PC-9 (cell line): ENCODE measurements at regions not wholly inside any gene's neighbourhood (a gene's known extent, or its start where the extent isn't known, plus 50 kb on each side); places are given as distances from the start of the nearest gene placed in this dataset.

Experiments used
- BruUV-seq: library from RNA; stranded (reverse); fragments of 400-500 nt; replicated peaks from 2 replicates; lab custom pipeline; 2021; lab: Mats Ljungman, UMichigan
- CTCF ChIA-PET: fragments of 300-600 bp; sonication (Branson Sonifier 250); formaldehyde crosslinking; loops from one replicate; lab custom pipeline; 2022; ENCODE audit warnings: antibody characterized with exemption; lab: Charles Lee
- POLR2A ChIA-PET: fragments of 300-600 bp; sonication (Branson Sonifier 250); formaldehyde crosslinking; loops from one replicate; lab custom pipeline; 2022; ENCODE audit warnings: antibody characterized with exemption; ENCODE audit not compliant: unreplicated experiment; lab: Charles Lee
- DNase-seq, 2 experiments: peaks; one replicate each; pipeline versions ENCODE4 v3.0.0 to v3.0.0-alpha.2; 2015 to 2022; ENCODE audit warnings: mixed read lengths in 1 of 2
- H2AFZ ChIP-seq: fragments of 200-600 bp; sonication (generic); 2 replicates; pipeline ENCODE4 v1.8.1; 2017; ENCODE audit warnings: antibody characterized with exemption
- H3F3A ChIP-seq: fragments of 200-600 bp; sonication (generic); 2 replicates; pipeline ENCODE4 v1.8.1; 2017; ENCODE audit warnings: antibody characterized with exemption, mild to moderate bottlenecking, low read depth; ENCODE audit not compliant: insufficient read depth
- H3K27ac ChIP-seq: fragments of 200-600 bp; sonication (generic); 2 replicates; pipeline ENCODE4 v1.6.1; 2016; ENCODE audit warnings: mixed run types
- H3K27me3 ChIP-seq: fragments of 200-600 bp; sonication (generic); 2 replicates; pipeline ENCODE4 v1.6.1; 2016; ENCODE audit warnings: low read depth, mixed run types; ENCODE audit not compliant: insufficient read depth
- H3K36me3 ChIP-seq: fragments of 200-600 bp; sonication (generic); 2 replicates; pipeline ENCODE4 v1.6.1; 2016; ENCODE audit warnings: low read depth, mixed run types
- H3K4me1 ChIP-seq: fragments of 200-600 bp; sonication (generic); replicated peaks from 2 replicates; pipeline ENCODE4 v1.6.1; 2016; ENCODE audit warnings: mixed run types; ENCODE audit not compliant: insufficient read depth
- H3K4me2 ChIP-seq: fragments of 200-600 bp; sonication (generic); 2 replicates; pipeline ENCODE4 v1.6.1; 2017; ENCODE audit warnings: mixed run types
- H3K4me3 ChIP-seq: fragments of 200-600 bp; sonication (generic); 2 replicates; pipeline ENCODE4 v1.6.1; 2016; ENCODE audit warnings: mixed run types
- H3K79me2 ChIP-seq: fragments of 200-600 bp; sonication (generic); 2 replicates; pipeline ENCODE4 v1.6.1; 2017; ENCODE audit warnings: low read depth, mixed run types
- H3K9me2 ChIP-seq: fragments of 200-600 bp; sonication (generic); 2 replicates; pipeline ENCODE4 v1.8.1; 2017; ENCODE audit warnings: mild to moderate bottlenecking; ENCODE audit not compliant: insufficient read depth
- H3K9me3 ChIP-seq: fragments of 200-600 bp; sonication (generic); 2 replicates; pipeline ENCODE4 v1.8.1; 2016; ENCODE audit warnings: low read depth; ENCODE audit not compliant: insufficient read depth
- H4K20me1 ChIP-seq: fragments of 200-600 bp; sonication (generic); 2 replicates; pipeline ENCODE4 v1.8.1; 2017; ENCODE audit not compliant: insufficient read depth
- CTCF ChIP-seq: fragments of 200-600 bp; sonication (generic); conservative IDR thresholded peaks from 2 replicates; pipeline ENCODE4 v1.6.1; 2017; ENCODE audit warnings: mixed run types, antibody characterized with exemption, mild to moderate bottlenecking, moderate library complexity
- EZH2 ChIP-seq: fragments of 200-600 bp; sonication (generic); IDR thresholded peaks from 2 replicates; pipeline ENCODE4 v1.8.0; 2017; ENCODE audit warnings: antibody characterized with exemption, low read depth
- intact Hi-C: fragments of 100-400 bp; cut with micrococcal nuclease; formaldehyde crosslinking; loops from one replicate; pipeline ENCODE4 v1.10.0; 2022; ENCODE audit not compliant: unreplicated experiment

- Histone ChIP-seq H4K20me1 (no peaks in the 10 kb centered on the region; the same call in 1 of the 2 replicates), H3K27ac (no peak overlapping the region), H3K9me3 (no peaks in the 10 kb centered on the region; the same call in 1 of the 2 replicates), H2AFZ (no peak overlapping the region), H3K79me2 (no peaks in the 10 kb centered on the region), H3F3A (no peaks in the 10 kb centered on the region), H3K36me3 (no peaks in the 10 kb centered on the region), H3K4me3 (no peak overlapping the region), H3K27me3 (peaks cover 78% of the 10 kb centered on the region), H3K9me2 (no peaks in the 10 kb centered on the region), H3K4me2 (no peak overlapping the region), H3K4me1 (no peaks in the 10 kb centered on the region)
- intact Hi-C loops = no loop called here
- DNase-seq = no peak
- no TSS peak for BruUV-seq
- TF ChIP-seq EZH2 = no peak
- TF ChIP-seq CTCF = no peak
- CTCF ChIA-PET = no interaction called here
- POLR2A ChIA-PET = no interaction called here
These were observed 511.1 kb downstream of the DIRAS2 start for GRCh38 chr9:90131568-90131967.

DNA sequence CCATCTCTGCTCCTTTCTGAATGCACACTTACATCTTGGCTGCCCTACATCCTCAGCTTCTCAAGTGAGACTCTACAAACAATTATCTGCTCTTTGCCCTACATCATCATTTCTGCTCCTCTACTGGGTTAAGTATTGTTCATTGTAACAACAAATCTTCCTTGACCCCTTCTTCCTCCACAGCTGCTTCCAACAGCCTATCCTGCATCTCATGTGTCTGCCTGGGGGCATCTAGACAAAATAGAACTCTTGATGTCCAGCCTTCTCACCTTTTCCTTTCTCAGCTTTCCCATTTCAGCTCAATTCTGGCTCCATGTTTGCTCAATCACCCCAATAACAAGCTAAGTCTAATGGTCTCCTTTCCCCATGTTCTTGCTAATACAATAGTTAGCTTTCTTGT, 509.8 kb downstream of the DIRAS2 start:
- no peaks in the 10 kb centered on the region for H3K9me2 ChIP-seq
- H3K4me2 ChIP-seq = no peak overlapping the region
- H3K79me2 ChIP-seq = no peaks in the 10 kb centered on the region
- H3F3A ChIP-seq = no peaks in the 10 kb centered on the region
- no peak overlapping the region for H3K4me3 ChIP-seq
- intact Hi-C loops = no loop called here
- no peaks in the 10 kb centered on the region; the same call in 1 of the 2 replicates for H3K9me3 ChIP-seq
- H2AFZ ChIP-seq = no peak overlapping the region
- H3K36me3 ChIP-seq = no peaks in the 10 kb centered on the region
- CTCF ChIA-PET = no interaction called here
- no peaks in the 10 kb centered on the region; the same call in none of the 2 replicates for H4K20me1 ChIP-seq
- BruUV-seq = no TSS peak
- H3K27ac ChIP-seq = no peak overlapping the region
- TF ChIP-seq CTCF = no peak
- no peaks in the 10 kb centered on the region for H3K4me1 ChIP-seq
- peaks cover 73% of the 10 kb centered on the region for H3K27me3 ChIP-seq
- POLR2A ChIA-PET = no interaction called here
- no peak for DNase-seq

DNA sequence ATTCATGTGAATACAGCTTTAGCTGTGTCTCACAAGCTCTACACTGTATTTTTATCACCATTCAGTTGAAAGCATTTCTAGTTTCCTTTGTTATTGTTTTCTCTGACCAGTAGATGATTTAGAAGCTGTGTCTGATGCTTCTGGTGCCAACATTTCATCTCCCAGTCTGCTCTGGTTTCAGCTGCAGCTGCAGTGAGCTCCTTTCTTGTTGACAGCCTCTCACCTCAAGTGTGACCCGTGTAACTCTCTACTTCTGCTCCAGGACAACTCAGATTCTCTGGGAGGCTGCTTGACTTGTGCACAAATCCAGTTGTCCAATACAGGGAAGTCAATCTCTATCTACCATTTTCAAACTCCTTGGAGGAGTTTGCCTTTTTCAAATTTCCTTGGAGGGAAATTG, 504.8 kb downstream of the DIRAS2 start:
- Histone ChIP-seq H3K36me3 (no peaks in the 10 kb centered on the region), H3K9me3 (no peaks in the 10 kb centered on the region), H2AFZ (no peak overlapping the region), H3K9me2 (no peaks in the 10 kb centered on the region), H3K4me1 (no peaks in the 10 kb centered on the region), H4K20me1 (no peaks in the 10 kb centered on the region; the same call in none of the 2 replicates), H3K4me2 (no peak overlapping the region), H3K79me2 (no peaks in the 10 kb centered on the region), H3K27me3 (peaks cover 48% of the 10 kb centered on the region), H3K4me3 (no peak overlapping the region), H3F3A (no peaks in the 10 kb centered on the region), H3K27ac (no peak overlapping the region)
- intact Hi-C loops = no loop called here
- no TSS peak for BruUV-seq
- TF ChIP-seq CTCF (no peak), EZH2 (no peak)
- DNase-seq = no peak
- CTCF ChIA-PET = interaction anchor here (0.5 kb wide), 1 partner anchor 535 kb away, joined by 4 read pairs; no protein-coding TSS in a partner anchor
- POLR2A ChIA-PET = no interaction called here
